Osteoblast (primary cell): ENCODE measurements at regions not wholly inside any gene's neighbourhood (a gene's known extent, or its start where the extent isn't known, plus 50 kb on each side); places are given as distances from the start of the nearest gene placed in this dataset.

Source experiments
- DNase-seq: peaks from one replicate; pipeline ENCODE4 v3.0.0; 2011; ENCODE audit warnings: low spot score, mixed read lengths; ENCODE audit not compliant: insufficient read length; ENCODE audit errors: missing footprints
- H2AFZ ChIP-seq: 2 replicates; pipeline ENCODE4 v1.6.0; 2011; ENCODE audit warnings: mild to moderate bottlenecking, low read length
- H3K27ac ChIP-seq: 2 replicates; pipeline ENCODE4 v1.5.1; 2011; ENCODE audit warnings: mild to moderate bottlenecking, low read depth, low read length, moderate library complexity
- H3K27me3 ChIP-seq: 2 replicates; pipeline ENCODE4 v1.6.0; 2012; ENCODE audit warnings: mild to moderate bottlenecking, control low read depth, inconsistent platforms, low read length, moderate library complexity; ENCODE audit not compliant: insufficient read depth
- H3K36me3 ChIP-seq: 2 replicates; pipeline ENCODE4 v1.5.1; 2011; ENCODE audit warnings: mild to moderate bottlenecking, low read length, control low read depth, moderate library complexity; ENCODE audit not compliant: insufficient read depth
- H3K4me1 ChIP-seq: 2 replicates; pipeline ENCODE4 v1.5.1; 2011; ENCODE audit warnings: mild to moderate bottlenecking, low read length, control low read depth, moderate library complexity; ENCODE audit not compliant: insufficient read depth
- H3K4me2 ChIP-seq: 2 replicates; pipeline ENCODE4 v1.6.0; 2011; ENCODE audit warnings: mild to moderate bottlenecking, low read length; ENCODE audit not compliant: insufficient read depth
- H3K4me3 ChIP-seq: fragments of 200-600 bp; sonication (generic); 3 replicates; pipeline ENCODE4 v1.5.1; 2012; ENCODE audit warnings: mild to moderate bottlenecking, low read length, inconsistent platforms; ENCODE audit not compliant: insufficient read depth
- H3K79me2 ChIP-seq: 2 replicates; pipeline ENCODE4 v1.6.0; 2012; ENCODE audit warnings: mild to moderate bottlenecking, low read length, control low read depth, inconsistent platforms; ENCODE audit not compliant: insufficient read depth
- H3K9me3 ChIP-seq: 2 replicates; pipeline ENCODE4 v1.5.1; 2011; ENCODE audit warnings: low read depth, low read length, control low read depth
- H4K20me1 ChIP-seq: 2 replicates; pipeline ENCODE4 v1.6.0; 2012; ENCODE audit warnings: mild to moderate bottlenecking, low read length, control low read depth; ENCODE audit not compliant: insufficient read depth
- CTCF ChIP-seq: IDR thresholded peaks from 2 replicates; pipeline ENCODE4 v1.5.1; 2011; ENCODE audit warnings: mild to moderate bottlenecking, low read depth, low read length, moderate library complexity; ENCODE audit errors: extremely low read depth

- TF ChIP-seq CTCF, result no peak
These were observed 143.2 kb upstream of the PRR20G start for GRCh38 chr3:127431066-127431465.

GRCh38 chr3:127428344-127428997, 140.6 kb upstream of the PRR20G start:
- H3K4me1 ChIP-seq, result no peaks in the 10 kb centered on the region
- H4K20me1 ChIP-seq, result no peaks in the 10 kb centered on the region
- no peak for TF ChIP-seq CTCF
- no peak overlapping the region for H3K4me2 ChIP-seq
- no peak overlapping the region for H2AFZ ChIP-seq
- no peak for DNase-seq
- no peaks in the 10 kb centered on the region for H3K36me3 ChIP-seq
- peaks cover 48% of the 10 kb centered on the region for H3K27me3 ChIP-seq
- H3K9me3 ChIP-seq, result no peaks in the 10 kb centered on the region
- H3K79me2 ChIP-seq, result no peaks in the 10 kb centered on the region
- H3K27ac ChIP-seq, result no peak overlapping the region
- H3K4me3 ChIP-seq, result no peak overlapping the region

More at GRCh38 chr3:127431066-127431465, 143.2 kb upstream of the PRR20G start:
- H2AFZ ChIP-seq, result no peak overlapping the region
- H3K27ac ChIP-seq, result no peak overlapping the region
- H3K4me1 ChIP-seq, result no peaks in the 10 kb centered on the region
- no peaks in the 10 kb centered on the region for H3K79me2 ChIP-seq
- H4K20me1 ChIP-seq, result no peaks in the 10 kb centered on the region
- no peak for DNase-seq
- no peaks in the 10 kb centered on the region for H3K36me3 ChIP-seq
- H3K27me3 ChIP-seq, result peaks cover 44% of the 10 kb centered on the region
- no peak overlapping the region for H3K4me3 ChIP-seq
- H3K9me3 ChIP-seq, result no peaks in the 10 kb centered on the region
- H3K4me2 ChIP-seq, result no peak overlapping the region

- TF ChIP-seq CTCF, result no peak
- H3K4me1 ChIP-seq, result no peaks in the 10 kb centered on the region
- no peak overlapping the region for H3K27ac ChIP-seq
- H2AFZ ChIP-seq, result no peak overlapping the region
- H3K36me3 ChIP-seq, result no peaks in the 10 kb centered on the region
- H3K79me2 ChIP-seq, result no peaks in the 10 kb centered on the region
- H3K9me3 ChIP-seq, result no peaks in the 10 kb centered on the region
- H4K20me1 ChIP-seq, result no peaks in the 10 kb centered on the region
- peaks cover 48% of the 10 kb centered on the region for H3K27me3 ChIP-seq
- H3K4me3 ChIP-seq, result no peak overlapping the region
- DNase-seq, result no peak
- no peak overlapping the region for H3K4me2 ChIP-seq
These were observed 139.8 kb upstream of the PRR20G start for GRCh38 chr3:127427666-127428065.

GRCh38 chr3:127427156-127427555, 139.3 kb upstream of the PRR20G start:
- TF ChIP-seq CTCF, result no peak
- H4K20me1 ChIP-seq, result no peaks in the 10 kb centered on the region
- H3K4me1 ChIP-seq, result no peaks in the 10 kb centered on the region
- H3K9me3 ChIP-seq, result no peaks in the 10 kb centered on the region
- no peak overlapping the region for H2AFZ ChIP-seq
- H3K27ac ChIP-seq, result no peak overlapping the region
- no peaks in the 10 kb centered on the region for H3K79me2 ChIP-seq
- no peak for DNase-seq
- H3K4me2 ChIP-seq, result no peak overlapping the region
- peaks cover 48% of the 10 kb centered on the region for H3K27me3 ChIP-seq
- H3K36me3 ChIP-seq, result no peaks in the 10 kb centered on the region
- no peak overlapping the region for H3K4me3 ChIP-seq
